NB4 (cell line): ENCODE measurements at regions not wholly inside any gene's neighbourhood (a gene's known extent, or its start where the extent isn't known, plus 50 kb on each side); places are given as distances from the start of the nearest gene placed in this dataset.
"Not testable (repeated sequence)": the region's sequence is repeated elsewhere in the genome, so short reads cannot be mapped to it uniquely, and the experiment has no call there.

Source experiments
- DNase-seq: peaks from one replicate; pipeline ENCODE4 v3.0.0; 2010; ENCODE audit warnings: low read depth
- H3K4me3 ChIP-seq: one replicate; pipeline ENCODE4 v1.5.1; 2011; ENCODE audit warnings: mild to moderate bottlenecking, low read depth, low read length, moderate library complexity
- CTCF ChIP-seq: IDR thresholded peaks from one replicate; pipeline ENCODE4 v1.5.1; 2012; ENCODE audit warnings: low read depth, low read length
- MAX ChIP-seq: IDR thresholded peaks from 2 replicates; pipeline ENCODE4 v1.6.1; 2011; ENCODE audit warnings: low read depth, low read length
- MYC ChIP-seq: IDR thresholded peaks from 2 replicates; pipeline ENCODE4 v1.6.1; 2011; ENCODE audit warnings: low read depth, low read length
- POLR2A ChIP-seq: IDR thresholded peaks from 2 replicates; pipeline ENCODE4 v1.6.1; 2011; ENCODE audit warnings: mild to moderate bottlenecking; ENCODE audit not compliant: insufficient read length; ENCODE audit errors: extremely low read depth

- TF ChIP-seq POLR2A (no peak), CTCF (no peak)
- no peak overlapping the region for H3K4me3 ChIP-seq
- no peak for DNase-seq
Measured at GRCh38 chr5:18397891-18398290, 763.6 kb downstream of the TAF11L14 start.

- not testable (repeated sequence) for H3K4me3 ChIP-seq, DNase-seq
Measured at GRCh38 chr5:18399461-18400327, 765.4 kb downstream of the TAF11L14 start.

GRCh38 chr5:18403141-18403540 is 768.9 kb downstream of the TAF11L14 start:
- DNase-seq = no peak
- TF ChIP-seq POLR2A = no peak
- no peak for TF ChIP-seq MYC
- TF ChIP-seq CTCF = no peak
- no peak for TF ChIP-seq MAX
- no peak overlapping the region for H3K4me3 ChIP-seq

GRCh38 chr5:18403941-18404438 is 769.7 kb downstream of the TAF11L14 start:
- TF ChIP-seq MAX = no peak
- no peak for DNase-seq
- no peak overlapping the region for H3K4me3 ChIP-seq

- no peak for DNase-seq
- no peak for TF ChIP-seq MAX
- H3K4me3 ChIP-seq = no peak overlapping the region
Measured at GRCh38 chr5:18420711-18421110, 786.5 kb downstream of the TAF11L14 start.

GRCh38 chr5:18433336-18433735 is 799.1 kb downstream of the TAF11L14 start:
- TF ChIP-seq POLR2A (no peak), MYC (no peak), CTCF (no peak), MAX (no peak)

GRCh38 chr5:18438126-18438525 is 803.9 kb downstream of the TAF11L14 start:
- H3K4me3 ChIP-seq = no peak overlapping the region
- no peak for DNase-seq
- no peak for TF ChIP-seq MYC
- TF ChIP-seq MAX = no peak
- TF ChIP-seq POLR2A = no peak
- no peak for TF ChIP-seq CTCF

More at GRCh38 chr5:18433336-18433735, 799.1 kb downstream of the TAF11L14 start:
- no peak overlapping the region for H3K4me3 ChIP-seq
- DNase-seq = no peak
